ENCODE measurements at regions not wholly inside any gene's neighbourhood (a gene's known extent, or its start where the extent isn't known, plus 50 kb on each side); places are given as distances from the start of the nearest gene placed in this dataset.

DNA sequence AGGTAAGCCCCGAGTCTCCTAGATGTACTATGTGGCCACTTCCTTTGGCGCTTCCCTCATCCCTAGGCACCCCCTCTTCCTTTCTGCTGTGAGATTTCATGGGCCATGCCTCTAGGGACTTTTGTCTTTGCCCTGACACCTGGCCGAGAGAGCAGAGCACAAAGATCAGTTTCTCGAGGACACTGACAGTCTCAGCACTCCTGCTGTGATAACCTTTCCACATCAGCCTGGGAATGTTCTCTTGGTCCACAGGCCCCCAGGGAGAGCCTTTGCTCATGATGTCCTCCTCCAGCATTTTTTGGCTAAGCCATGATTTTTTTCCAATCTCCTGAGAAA is 127.0 kb upstream of the CPEB4 start:
- TF ChIP-seq, protein P1, sequence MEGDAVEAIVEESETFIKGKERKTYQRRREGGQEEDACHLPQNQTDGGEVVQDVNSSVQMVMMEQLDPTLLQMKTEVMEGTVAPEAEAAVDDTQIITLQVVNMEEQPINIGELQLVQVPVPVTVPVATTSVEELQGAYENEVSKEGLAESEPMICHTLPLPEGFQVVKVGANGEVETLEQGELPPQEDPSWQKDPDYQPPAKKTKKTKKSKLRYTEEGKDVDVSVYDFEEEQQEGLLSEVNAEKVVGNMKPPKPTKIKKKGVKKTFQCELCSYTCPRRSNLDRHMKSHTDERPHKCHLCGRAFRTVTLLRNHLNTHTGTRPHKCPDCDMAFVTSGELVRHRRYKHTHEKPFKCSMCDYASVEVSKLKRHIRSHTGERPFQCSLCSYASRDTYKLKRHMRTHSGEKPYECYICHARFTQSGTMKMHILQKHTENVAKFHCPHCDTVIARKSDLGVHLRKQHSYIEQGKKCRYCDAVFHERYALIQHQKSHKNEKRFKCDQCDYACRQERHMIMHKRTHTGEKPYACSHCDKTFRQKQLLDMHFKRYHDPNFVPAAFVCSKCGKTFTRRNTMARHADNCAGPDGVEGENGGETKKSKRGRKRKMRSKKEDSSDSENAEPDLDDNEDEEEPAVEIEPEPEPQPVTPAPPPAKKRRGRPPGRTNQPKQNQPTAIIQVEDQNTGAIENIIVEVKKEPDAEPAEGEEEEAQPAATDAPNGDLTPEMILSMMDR (IDR thresholded peaks at IDR 0.05; ENCODE audit: poor library complexity) = no peak
- no peak for TF ChIP-seq EZH2 (IDR thresholded peaks at IDR 0.05; ENCODE audit: borderline replicate concordance)
- TF ChIP-seq EZH2phosphoT487 (IDR thresholded peaks at IDR 0.05; ENCODE audit: low read depth, severe bottlenecking, unreplicated experiment) = no peak

Data from hepatocyte (in vitro differentiated cells).